ENCODE measurements at regions not wholly inside any gene's neighbourhood (a gene's known extent, or its start where the extent isn't known, plus 50 kb on each side); places are given as distances from the start of the nearest gene placed in this dataset.

DNA sequence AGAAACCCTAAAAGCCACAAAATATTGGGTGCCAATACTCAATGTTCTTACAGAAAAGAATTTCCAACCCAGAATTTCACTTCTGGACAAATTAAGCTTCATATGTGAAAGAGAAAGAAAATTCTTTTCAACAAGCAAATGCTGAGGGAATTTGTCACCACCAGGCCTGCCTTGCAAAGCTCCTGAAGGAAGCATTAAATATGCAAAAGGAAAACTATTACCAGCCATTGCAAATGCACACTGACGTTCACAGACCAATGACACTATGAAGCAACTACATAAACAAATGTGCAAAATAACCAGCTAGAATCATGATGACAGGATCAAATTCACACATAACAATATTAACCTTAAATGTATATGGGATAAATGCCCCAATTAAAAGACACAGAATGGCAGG lies 187.9 kb upstream of the BTBD3 start:
- Histone ChIP-seq H3K4me1 (no peaks in the 10 kb centered on the region), H3K27ac (no peak overlapping the region), H3K36me3 (no peaks in the 10 kb centered on the region), H3K4me3 (no peak overlapping the region), H3K9me3 (no peaks in the 10 kb centered on the region), H3K27me3 (no peaks in the 10 kb centered on the region)
- WGBS, 2 donors (ENCODE audit: low coverage in 1 of 2): 50 to 64% methylated on average over 1 of the region's 1 CpG
- no peak for TF ChIP-seq POLR2A (IDR thresholded peaks at IDR 0.05)
- TF ChIP-seq POLR2AphosphoS5 (IDR thresholded peaks at IDR 0.05): no peak
- TF ChIP-seq, protein P1, sequence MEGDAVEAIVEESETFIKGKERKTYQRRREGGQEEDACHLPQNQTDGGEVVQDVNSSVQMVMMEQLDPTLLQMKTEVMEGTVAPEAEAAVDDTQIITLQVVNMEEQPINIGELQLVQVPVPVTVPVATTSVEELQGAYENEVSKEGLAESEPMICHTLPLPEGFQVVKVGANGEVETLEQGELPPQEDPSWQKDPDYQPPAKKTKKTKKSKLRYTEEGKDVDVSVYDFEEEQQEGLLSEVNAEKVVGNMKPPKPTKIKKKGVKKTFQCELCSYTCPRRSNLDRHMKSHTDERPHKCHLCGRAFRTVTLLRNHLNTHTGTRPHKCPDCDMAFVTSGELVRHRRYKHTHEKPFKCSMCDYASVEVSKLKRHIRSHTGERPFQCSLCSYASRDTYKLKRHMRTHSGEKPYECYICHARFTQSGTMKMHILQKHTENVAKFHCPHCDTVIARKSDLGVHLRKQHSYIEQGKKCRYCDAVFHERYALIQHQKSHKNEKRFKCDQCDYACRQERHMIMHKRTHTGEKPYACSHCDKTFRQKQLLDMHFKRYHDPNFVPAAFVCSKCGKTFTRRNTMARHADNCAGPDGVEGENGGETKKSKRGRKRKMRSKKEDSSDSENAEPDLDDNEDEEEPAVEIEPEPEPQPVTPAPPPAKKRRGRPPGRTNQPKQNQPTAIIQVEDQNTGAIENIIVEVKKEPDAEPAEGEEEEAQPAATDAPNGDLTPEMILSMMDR (IDR thresholded peaks at IDR 0.05): no peak
- TF ChIP-seq EP300 (IDR thresholded peaks at IDR 0.05): no peak
- ATAC-seq: no peak

DNA sequence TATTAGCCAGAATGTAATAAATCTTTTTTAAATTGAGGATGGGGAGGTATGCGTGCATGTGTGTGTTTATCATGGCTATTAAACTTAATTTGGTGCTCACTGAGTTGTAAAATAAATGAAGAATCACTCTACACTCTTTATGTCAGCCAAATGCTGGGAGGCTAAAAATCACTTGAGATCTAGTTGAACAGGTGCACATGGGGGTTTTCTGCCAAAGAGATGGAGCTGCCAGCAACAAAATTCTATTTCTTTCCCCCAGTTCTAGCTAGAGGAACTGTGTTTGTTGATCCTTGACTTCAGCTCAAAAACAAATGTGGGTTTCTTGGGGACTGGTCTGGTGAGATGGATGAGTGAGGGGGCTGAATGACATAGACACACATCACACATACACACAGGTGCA lies 183.3 kb upstream of the BTBD3 start:
- ATAC-seq: no peak
- no peak for TF ChIP-seq POLR2AphosphoS5 (IDR thresholded peaks at IDR 0.05)
- TF ChIP-seq, protein P1 (IDR thresholded peaks at IDR 0.05): no peak
- TF ChIP-seq POLR2A (IDR thresholded peaks at IDR 0.05): no peak
- TF ChIP-seq EP300 (IDR thresholded peaks at IDR 0.05): no peak
- Histone ChIP-seq H3K4me1 (no peaks in the 10 kb centered on the region), H3K9me3 (no peaks in the 10 kb centered on the region), H3K27me3 (no peaks in the 10 kb centered on the region), H3K4me3 (no peak overlapping the region), H3K27ac (no peak overlapping the region), H3K36me3 (no peaks in the 10 kb centered on the region)
- 6 to 50% methylated on average over 1 of the region's 1 CpG for WGBS, 2 donors (ENCODE audit: low coverage in 1 of 2)

DNA sequence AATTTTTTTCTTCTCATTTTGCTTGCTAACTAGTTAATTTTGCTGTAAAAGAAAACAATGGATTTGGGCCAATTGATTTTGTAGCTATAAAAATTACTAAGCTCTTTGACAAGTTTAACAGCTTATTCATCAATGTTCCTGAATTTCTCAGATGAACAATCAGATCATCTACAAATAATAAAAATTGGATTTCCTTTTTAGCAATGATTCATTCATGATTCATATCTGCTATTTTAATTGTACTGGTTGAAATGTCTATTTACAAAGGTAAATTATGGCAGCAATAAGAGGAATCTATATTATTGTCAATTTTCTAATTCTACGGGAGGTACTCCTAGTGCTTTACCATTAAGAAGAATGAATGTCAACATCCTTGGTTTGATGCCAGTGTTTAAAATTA lies 178.8 kb upstream of the BTBD3 start:
- ATAC-seq: no peak
- H3K9me3 ChIP-seq: no peaks in the 10 kb centered on the region
- 40 to 75% methylated on average over 1 of the region's 1 CpG for WGBS, 2 donors (ENCODE audit: low coverage in 1 of 2)

DNA sequence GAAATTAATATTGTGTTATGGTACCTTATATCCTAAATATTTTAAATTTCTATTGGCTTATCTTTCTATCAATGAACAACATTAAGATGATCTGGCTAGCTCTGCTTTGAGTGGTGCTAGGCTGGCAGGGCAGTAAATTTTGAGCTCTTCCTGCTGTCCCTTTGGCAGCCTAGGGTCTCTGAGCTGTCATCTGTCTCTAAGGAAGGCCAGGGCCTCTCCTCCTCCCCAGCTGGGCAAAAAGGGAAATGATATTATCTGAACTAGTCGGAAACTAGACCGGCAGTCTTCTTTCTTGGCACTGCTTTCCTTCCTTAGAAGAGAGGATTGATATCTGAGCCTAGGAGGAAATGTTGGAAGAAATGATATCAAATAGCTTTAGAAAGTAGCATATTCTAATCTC lies 176.7 kb upstream of the BTBD3 start:
- 41 to 65% methylated on average over 2 of the region's 2 CpGs for WGBS, 2 donors (ENCODE audit: low coverage in 1 of 2)
- Histone ChIP-seq H3K4me3 (no peak overlapping the region), H3K9me3 (no peaks in the 10 kb centered on the region), H3K27ac (no peak overlapping the region), H3K27me3 (no peaks in the 10 kb centered on the region), H3K36me3 (no peaks in the 10 kb centered on the region), H3K4me1 (no peaks in the 10 kb centered on the region)
- ATAC-seq: no peak
- no peak for TF ChIP-seq POLR2A (IDR thresholded peaks at IDR 0.05)

More for the DNA sequence above, 178.8 kb upstream of the BTBD3 start:
- Histone ChIP-seq H3K27me3 (no peaks in the 10 kb centered on the region), H3K4me1 (no peaks in the 10 kb centered on the region), H3K27ac (no peak overlapping the region), H3K36me3 (no peaks in the 10 kb centered on the region), H3K4me3 (no peak overlapping the region)
- TF ChIP-seq EP300 (IDR thresholded peaks at IDR 0.05) (no peak), POLR2A (IDR thresholded peaks at IDR 0.05) (no peak), POLR2AphosphoS5 (IDR thresholded peaks at IDR 0.05) (no peak)
- TF ChIP-seq, protein P1 (IDR thresholded peaks at IDR 0.05): no peak

DNA sequence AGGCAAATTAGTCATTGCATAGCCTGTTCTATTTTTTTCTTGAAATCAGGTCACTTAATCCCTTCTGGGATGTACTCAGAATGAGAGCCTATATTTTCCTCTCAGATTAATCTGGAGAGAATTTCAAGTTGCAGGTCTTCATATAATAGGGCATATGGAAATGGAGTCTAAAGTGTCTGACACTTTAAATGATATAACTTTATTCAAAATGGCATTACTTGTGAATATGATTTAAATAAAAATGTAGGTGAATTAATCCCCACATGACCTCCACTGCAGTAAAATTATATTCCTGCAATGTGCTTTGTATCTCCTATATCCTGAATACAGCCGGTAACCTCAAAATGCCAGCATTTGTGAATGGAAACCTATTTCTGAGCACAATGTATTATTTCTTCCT lies 172.5 kb upstream of the BTBD3 start:
- Histone ChIP-seq H3K4me1 (no peaks in the 10 kb centered on the region), H3K27ac (no peak overlapping the region), H3K36me3 (no peaks in the 10 kb centered on the region), H3K9me3 (no peaks in the 10 kb centered on the region), H3K27me3 (no peaks in the 10 kb centered on the region), H3K4me3 (no peak overlapping the region)
- TF ChIP-seq POLR2AphosphoS5 (IDR thresholded peaks at IDR 0.05) (no peak), EP300 (IDR thresholded peaks at IDR 0.05) (no peak), POLR2A (IDR thresholded peaks at IDR 0.05) (no peak)
- TF ChIP-seq, protein P1 (IDR thresholded peaks at IDR 0.05): no peak
- WGBS, 2 donors (ENCODE audit: low coverage in 1 of 2): 82 to 100% methylated on average over 1 of the region's 1 CpG
- ATAC-seq: no peak
